Activated B cell treated with CpG ODN at 0.5 μM for 24 hours (primary cell): ENCODE measurements at regions not wholly inside any gene's neighbourhood (a gene's known extent, or its start where the extent isn't known, plus 50 kb on each side); places are given as distances from the start of the nearest gene placed in this dataset.

Experiments used
- ATAC-seq: fragments of 200-7000 bp; cut with Tn5 transposase; one replicate; pipeline ENCODE4 v1.10.0; 2021; ENCODE audit warnings: low read depth, mild to moderate bottlenecking, moderate library complexity
- CTCF ChIA-PET: fragments of 350-600 bp; sonication (Branson Sonifier 250); formaldehyde crosslinking; loops from one replicate; lab custom pipeline; 2021; ENCODE audit warnings: antibody characterized with exemption; lab: Charles Lee
- POLR2A ChIA-PET: fragments of 350-600 bp; sonication (Branson Sonifier 250); formaldehyde crosslinking; loops from one replicate; lab custom pipeline; 2021; ENCODE audit warnings: antibody characterized with exemption; lab: Charles Lee
- DNase-seq: peaks from one replicate; pipeline ENCODE4 v3.0.0; 2022
- H3K27ac Mint-ChIP-seq: one replicate; pipeline ENCODE4 v1.8.0; 2020; ENCODE audit warnings: mixed read lengths
- H3K27me3 Mint-ChIP-seq: one replicate; pipeline ENCODE4 v1.8.0; 2021; ENCODE audit warnings: mixed read lengths
- H3K36me3 Mint-ChIP-seq: one replicate; pipeline ENCODE4 v1.8.0; 2021; ENCODE audit warnings: low read depth, mixed read lengths
- H3K4me1 Mint-ChIP-seq: one replicate; pipeline ENCODE4 v1.8.0; 2021; ENCODE audit warnings: mixed read lengths
- H3K4me3 Mint-ChIP-seq: one replicate; pipeline ENCODE4 v1.8.0; 2020; ENCODE audit warnings: mild to moderate bottlenecking, mixed read lengths
- H3K9me3 Mint-ChIP-seq: one replicate; pipeline ENCODE4 v1.8.0; 2020; ENCODE audit warnings: mixed read lengths
- intact Hi-C: fragments of 100-400 bp; cut with micrococcal nuclease; formaldehyde crosslinking; loops from one replicate; pipeline ENCODE4 v1.15.1; 2024
- TF ChIP-seq, protein P1 (sequence below): fragments of 200-600 bp; IDR thresholded peaks from one replicate; pipeline ENCODE4 v1.8.0; 2022; ENCODE audit warnings: antibody characterized with exemption, mild to moderate bottlenecking

DNA sequence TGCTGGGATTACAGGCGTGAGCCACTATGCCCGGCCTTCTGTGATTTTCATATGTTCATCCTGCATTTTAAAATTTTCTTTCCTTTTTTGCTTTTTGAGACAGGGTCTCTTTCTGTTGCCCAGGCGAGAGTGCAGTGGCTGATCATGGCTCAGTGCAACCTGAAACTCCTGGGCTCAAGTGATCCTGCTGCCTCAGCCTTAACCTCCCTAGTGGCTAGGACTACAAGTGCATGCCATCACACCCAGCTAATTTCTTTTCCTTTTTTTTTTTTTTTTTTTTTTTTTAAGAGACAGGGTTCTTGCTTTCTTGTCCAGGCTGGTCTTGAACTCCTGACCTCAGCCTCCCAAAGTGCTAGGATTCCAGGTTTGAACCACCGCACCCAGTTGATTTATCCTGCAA, 54.1 kb upstream of the WT1 start:
- DNase-seq (no peak), ATAC-seq (no peak)
- intact Hi-C loops: no loop called here
- Mint-ChIP-seq H3K9me3 (no peaks in the 10 kb centered on the region), H3K27ac (no peak overlapping the region), H3K4me3 (no peak overlapping the region), H3K27me3 (no peaks in the 10 kb centered on the region), H3K4me1 (no peaks in the 10 kb centered on the region), H3K36me3 (no peaks in the 10 kb centered on the region)
- TF ChIP-seq, protein P1, sequence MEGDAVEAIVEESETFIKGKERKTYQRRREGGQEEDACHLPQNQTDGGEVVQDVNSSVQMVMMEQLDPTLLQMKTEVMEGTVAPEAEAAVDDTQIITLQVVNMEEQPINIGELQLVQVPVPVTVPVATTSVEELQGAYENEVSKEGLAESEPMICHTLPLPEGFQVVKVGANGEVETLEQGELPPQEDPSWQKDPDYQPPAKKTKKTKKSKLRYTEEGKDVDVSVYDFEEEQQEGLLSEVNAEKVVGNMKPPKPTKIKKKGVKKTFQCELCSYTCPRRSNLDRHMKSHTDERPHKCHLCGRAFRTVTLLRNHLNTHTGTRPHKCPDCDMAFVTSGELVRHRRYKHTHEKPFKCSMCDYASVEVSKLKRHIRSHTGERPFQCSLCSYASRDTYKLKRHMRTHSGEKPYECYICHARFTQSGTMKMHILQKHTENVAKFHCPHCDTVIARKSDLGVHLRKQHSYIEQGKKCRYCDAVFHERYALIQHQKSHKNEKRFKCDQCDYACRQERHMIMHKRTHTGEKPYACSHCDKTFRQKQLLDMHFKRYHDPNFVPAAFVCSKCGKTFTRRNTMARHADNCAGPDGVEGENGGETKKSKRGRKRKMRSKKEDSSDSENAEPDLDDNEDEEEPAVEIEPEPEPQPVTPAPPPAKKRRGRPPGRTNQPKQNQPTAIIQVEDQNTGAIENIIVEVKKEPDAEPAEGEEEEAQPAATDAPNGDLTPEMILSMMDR: no peak
- CTCF ChIA-PET: no interaction called here
- POLR2A ChIA-PET: no interaction called here

DNA sequence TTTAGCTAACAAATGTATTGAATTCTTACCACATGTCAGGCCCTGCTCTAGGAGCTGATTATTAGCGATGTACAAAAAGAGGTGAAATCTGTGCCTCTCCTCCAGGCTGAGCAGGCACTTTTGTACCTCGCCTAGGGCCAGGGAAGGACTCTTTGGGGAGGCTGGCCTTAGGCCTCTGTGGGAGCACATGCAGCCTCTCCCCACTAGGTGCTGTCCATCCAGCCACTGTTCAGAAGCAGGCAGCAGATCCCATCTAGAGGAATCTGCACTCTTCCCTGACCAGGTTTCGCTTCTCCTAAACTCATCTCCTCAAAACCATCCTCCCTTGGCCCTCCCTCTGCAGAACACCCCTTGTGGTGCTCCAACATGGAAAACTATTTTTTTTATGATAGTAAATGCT, 51.9 kb upstream of the WT1 start:
- ATAC-seq (no peak), DNase-seq (no peak)
- ChIA-PET CTCF (no interaction called here), POLR2A (no interaction called here)
- H3K27ac Mint-ChIP-seq: no peak overlapping the region
- H3K36me3 Mint-ChIP-seq: no peaks in the 10 kb centered on the region
- no peaks in the 10 kb centered on the region for H3K4me1 Mint-ChIP-seq
- no peaks in the 10 kb centered on the region for H3K27me3 Mint-ChIP-seq
- H3K9me3 Mint-ChIP-seq: no peaks in the 10 kb centered on the region
- no peak overlapping the region for H3K4me3 Mint-ChIP-seq
- TF ChIP-seq, protein P1: no peak
- intact Hi-C loops: no loop called here

DNA sequence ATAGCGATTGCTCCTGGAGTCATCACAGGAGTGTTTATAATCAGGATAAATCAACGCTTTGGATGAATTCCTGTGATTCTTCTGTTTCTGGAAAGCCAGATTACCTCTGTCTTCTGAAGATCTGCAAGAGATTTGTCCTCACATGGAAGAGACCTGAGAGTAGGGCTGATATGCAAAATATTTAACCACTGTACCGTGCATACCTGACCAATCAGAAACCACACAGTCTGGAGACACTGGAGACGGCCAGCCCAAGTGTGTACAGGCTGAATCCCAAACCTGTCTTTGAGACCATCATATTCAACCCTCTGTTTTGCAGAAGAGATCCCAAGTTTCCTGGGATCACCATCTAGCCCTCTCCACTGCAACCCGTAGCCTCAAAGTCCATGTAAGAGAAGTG, 50.4 kb upstream of the WT1 start:
- H3K9me3 Mint-ChIP-seq: no peaks in the 10 kb centered on the region
- TF ChIP-seq, protein P1: no peak
- no peaks in the 10 kb centered on the region for H3K4me1 Mint-ChIP-seq
- DNase-seq (no peak), ATAC-seq (no peak)
- H3K4me3 Mint-ChIP-seq: no peak overlapping the region
- POLR2A ChIA-PET: no interaction called here
- CTCF ChIA-PET: no interaction called here
- intact Hi-C loops: no loop called here
- H3K27me3 Mint-ChIP-seq: no peaks in the 10 kb centered on the region
- no peaks in the 10 kb centered on the region for H3K36me3 Mint-ChIP-seq
- no peak overlapping the region for H3K27ac Mint-ChIP-seq
